NAMALWA (cell line): ENCODE measurements at regions not wholly inside any gene's neighbourhood (a gene's known extent, or its start where the extent isn't known, plus 50 kb on each side); places are given as distances from the start of the nearest gene placed in this dataset.
"Not testable (repeated sequence)": the region's sequence is repeated elsewhere in the genome, so short reads cannot be mapped to it uniquely, and the experiment has no call there.

Source experiments
- DNase-seq: peaks from one replicate; pipeline ENCODE4 v3.0.0-alpha.2; 2015; ENCODE audit warnings: low spot score

- no peak for DNase-seq
Measured at GRCh38 chr7:145795132-145795531, 321.5 kb upstream of the CNTNAP2 start.

GRCh38 chr7:145784809-145785780 is 331.5 kb upstream of the CNTNAP2 start:
- DNase-seq = no peak

GRCh38 chr7:145781388-145781787 is 335.2 kb upstream of the CNTNAP2 start:
- not testable (repeated sequence) for DNase-seq

- no peak for DNase-seq
Measured at GRCh38 chr7:145779140-145779539, 337.5 kb upstream of the CNTNAP2 start.

- DNase-seq = no peak
Measured at GRCh38 chr7:145774777-145775176, 341.8 kb upstream of the CNTNAP2 start.

- no peak for DNase-seq
Measured at GRCh38 chr7:145753004-145753403, 363.6 kb upstream of the CNTNAP2 start.

- DNase-seq = no peak
Measured at GRCh38 chr7:145737617-145738016, 379.0 kb upstream of the CNTNAP2 start.

GRCh38 chr7:145735061-145735460 is 381.5 kb upstream of the CNTNAP2 start:
- DNase-seq = no peak

- no peak for DNase-seq
Measured at GRCh38 chr7:145732521-145732920, 384.1 kb upstream of the CNTNAP2 start.

GRCh38 chr7:145729691-145730090 is 386.9 kb upstream of the CNTNAP2 start:
- no peak for DNase-seq

GRCh38 chr7:145718129-145718528 is 398.5 kb upstream of the CNTNAP2 start:
- no peak for DNase-seq

- DNase-seq = no peak
Measured at GRCh38 chr7:145700488-145700887, 416.1 kb upstream of the CNTNAP2 start.

GRCh38 chr7:145698526-145699262 is 417.9 kb upstream of the CNTNAP2 start:
- no peak for DNase-seq

- DNase-seq = not testable (repeated sequence)
Measured at GRCh38 chr7:145697412-145698107, 419.0 kb upstream of the CNTNAP2 start.

- no peak for DNase-seq
Measured at GRCh38 chr7:145696071-145696470, 420.5 kb upstream of the CNTNAP2 start.

- no peak for DNase-seq
Measured at GRCh38 chr7:145692237-145692950, 424.2 kb upstream of the CNTNAP2 start.

- no peak for DNase-seq
Measured at GRCh38 chr7:145691377-145691914, 425.2 kb upstream of the CNTNAP2 start.

- no peak for DNase-seq
Measured at GRCh38 chr7:145681646-145682045, 435.0 kb upstream of the CNTNAP2 start.

- no peak for DNase-seq
Measured at GRCh38 chr7:145681159-145681558, 435.4 kb upstream of the CNTNAP2 start.

GRCh38 chr7:145665499-145666258 is 450.9 kb upstream of the CNTNAP2 start:
- DNase-seq = no peak

GRCh38 chr7:145655666-145656065 is 460.9 kb upstream of the CNTNAP2 start:
- DNase-seq = no peak
